CD14-positive monocyte (primary cell): ENCODE measurements at regions not wholly inside any gene's neighbourhood (a gene's known extent, or its start where the extent isn't known, plus 50 kb on each side); places are given as distances from the start of the nearest gene placed in this dataset.

Experiments used
- DNase-seq, 3 donors: peaks; one replicate each; pipeline ENCODE4 v3.0.0-alpha.2; 2011 to 2022
- H2AFZ ChIP-seq: 2 replicates; pipeline ENCODE4 v1.6.0; 2012; ENCODE audit warnings: mild to moderate bottlenecking, low read depth, low read length, inconsistent platforms; ENCODE audit not compliant: insufficient read depth, poor library complexity, severe bottlenecking
- H3K27ac ChIP-seq, 2 donors: 1 replicate in 1 of 2; 2 replicates in 1 of 2; pipeline ENCODE4 v1.5.1; 2012 to 2013; ENCODE audit warnings: low read length in 2 of 2, control low read depth in 1 of 2, inconsistent platforms in 1 of 2, low read depth in 1 of 2, mild to moderate bottlenecking in 1 of 2
- H3K27me3 ChIP-seq, 2 donors: one replicate each; pipeline versions ENCODE4 v1.6.0 to v1.6.1; 2011 to 2013; ENCODE audit warnings: low read length in 2 of 2; ENCODE audit not compliant: control insufficient read depth in 2 of 2, insufficient read depth in 2 of 2
- H3K36me3 ChIP-seq, 2 donors: replicated peaks in 1 of 2; 1 replicate in 1 of 2; 2 replicates in 1 of 2; pipeline versions ENCODE4 v1.5.1 to v1.6.1; 2012 to 2013; ENCODE audit warnings: low read length in 2 of 2, control low read depth in 1 of 2, inconsistent platforms in 1 of 2, mild to moderate bottlenecking in 1 of 2; ENCODE audit not compliant: insufficient read depth in 2 of 2, control insufficient read depth in 1 of 2
- H3K4me1 ChIP-seq, 2 donors: 1 replicate in 1 of 2; 2 replicates in 1 of 2; pipeline versions ENCODE4 v1.5.1 to v1.6.1; 2012 to 2013; ENCODE audit warnings: low read length in 2 of 2, control low read depth in 1 of 2, inconsistent platforms in 1 of 2, mild to moderate bottlenecking in 1 of 2, moderate library complexity in 1 of 2; ENCODE audit not compliant: insufficient read depth in 2 of 2, control insufficient read depth in 1 of 2
- H3K4me2 ChIP-seq: replicated peaks from 2 replicates; pipeline ENCODE3; 2012; ENCODE audit warnings: low read length, moderate library complexity, mild to moderate bottlenecking; ENCODE audit not compliant: poor library complexity, severe bottlenecking; ENCODE audit errors: extremely low read depth
- H3K4me3 ChIP-seq, 3 experiments: fragments of 200-600 bp in 1 of 3; sonication (generic) in 1 of 3; replicated peaks in 1 of 3; 1 replicate in 2 of 3; 2 replicates in 1 of 3; pipeline ENCODE4 v1.5.1; 2011 to 2013; ENCODE audit warnings: low read length in 3 of 3, mild to moderate bottlenecking in 3 of 3, control low read depth in 2 of 3, low read depth in 2 of 3, inconsistent platforms in 1 of 3, moderate library complexity in 1 of 3
- H3K79me2 ChIP-seq: 2 replicates; pipeline ENCODE4 v1.6.0; 2012; ENCODE audit warnings: mild to moderate bottlenecking, control low read depth, inconsistent platforms, low read length, moderate library complexity; ENCODE audit not compliant: insufficient read depth
- H3K9ac ChIP-seq: 2 replicates; pipeline ENCODE4 v1.6.0; 2017; ENCODE audit warnings: low read length, mild to moderate bottlenecking; ENCODE audit not compliant: insufficient read depth, poor library complexity, severe bottlenecking
- H3K9me3 ChIP-seq, 2 donors: replicated peaks in 1 of 2; 1 replicate in 1 of 2; 2 replicates in 1 of 2; pipeline versions ENCODE4 v1.5.1 to v1.6.1; 2012 to 2013; ENCODE audit warnings: low read length in 2 of 2, control low read depth in 1 of 2; ENCODE audit not compliant: control insufficient read depth in 1 of 2, insufficient read depth in 1 of 2
- H4K20me1 ChIP-seq: 2 replicates; pipeline ENCODE4 v1.6.0; 2012; ENCODE audit warnings: mild to moderate bottlenecking, low read length, control low read depth, moderate library complexity; ENCODE audit not compliant: insufficient read depth
- H3K27ac Mint-ChIP-seq, 7 donors: one replicate each; pipeline ENCODE4 v1.8.0; 2020; ENCODE audit warnings: mild to moderate bottlenecking in 7 of 7, mixed read lengths in 7 of 7, moderate library complexity in 6 of 7, inconsistent platforms in 2 of 7
- H3K27me3 Mint-ChIP-seq, 3 donors: one replicate each; pipeline ENCODE4 v1.8.0; 2021 to 2022; ENCODE audit warnings: low read depth in 3 of 3, mild to moderate bottlenecking in 3 of 3, mixed read lengths in 3 of 3, moderate library complexity in 3 of 3, inconsistent platforms in 1 of 3
- H3K36me3 Mint-ChIP-seq, 2 donors: one replicate each; pipeline ENCODE4 v1.8.0; 2020; ENCODE audit warnings: mixed read lengths in 2 of 2, inconsistent platforms in 1 of 2, mild to moderate bottlenecking in 1 of 2
- H3K4me1 Mint-ChIP-seq: one replicate; pipeline ENCODE4 v1.8.0; 2020; ENCODE audit warnings: mild to moderate bottlenecking, mixed read lengths
- H3K4me3 Mint-ChIP-seq, 2 donors: one replicate each; pipeline ENCODE4 v1.8.0; 2020; ENCODE audit warnings: mild to moderate bottlenecking in 2 of 2, mixed read lengths in 2 of 2, moderate library complexity in 1 of 2
- H3K9me3 Mint-ChIP-seq, 7 donors: one replicate each; pipeline ENCODE4 v1.8.0; 2020 to 2022; ENCODE audit warnings: mixed read lengths in 7 of 7, mild to moderate bottlenecking in 6 of 7, moderate library complexity in 6 of 7, inconsistent platforms in 2 of 7
- CTCF ChIP-seq: fragments of 200-600 bp; IDR thresholded peaks from one replicate; pipeline ENCODE4 v1.8.0; 2022; ENCODE audit warnings: antibody characterized with exemption, mild to moderate bottlenecking
- WGBS: methylation state at CpG from one replicate; pipeline ENCODE4 v1.1.5; 2013; ENCODE audit warnings: missing lambda C conversion rate; ENCODE audit not compliant: insufficient coverage; 5-methylcytosine and 5-hydroxymethylcytosine counted together
- intact Hi-C, 2 donors: fragments of 100-400 bp; cut with micrococcal nuclease; formaldehyde crosslinking; loops; one replicate each; pipeline versions ENCODE4 v1.15.0 to v1.15.1; 2023

DNA sequence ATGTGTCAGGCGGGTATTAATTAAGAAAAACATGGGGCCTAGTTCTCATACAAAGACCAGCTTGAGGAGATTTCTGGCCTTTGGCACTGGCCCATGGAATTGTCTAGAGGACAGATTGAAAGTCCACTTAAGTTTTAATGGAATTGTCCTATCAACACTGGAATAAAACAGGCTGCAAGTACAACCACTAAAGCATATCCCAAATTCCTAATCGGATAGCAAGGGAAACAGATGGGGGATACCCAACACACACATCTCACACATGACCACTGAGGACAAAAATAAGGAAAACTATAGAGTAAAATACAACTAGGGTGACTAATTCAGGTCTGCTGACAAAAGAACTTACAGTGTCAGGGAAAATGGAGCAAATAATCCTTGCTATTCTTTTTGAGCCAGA, 167.8 kb downstream of the GASK1B start:
- Histone ChIP-seq H4K20me1 (no peaks in the 10 kb centered on the region), H3K4me1 (peaks cover 51 to 73% of the 10 kb centered on the region in 2 donors), H2AFZ (no peak overlapping the region), H3K27me3 (no peaks in the 10 kb centered on the region), H3K36me3 (no peaks in the 10 kb centered on the region), H3K9ac (no peak overlapping the region), H3K27ac (peak overlapping the region in 1 of 2 donors; percentile 84), H3K9me3 (no peaks in the 10 kb centered on the region), H3K4me2 (no peak overlapping the region), H3K79me2 (no peaks in the 10 kb centered on the region), H3K4me3 (no peak overlapping the region)
- Mint-ChIP-seq H3K4me3 (no peak overlapping the region), H3K4me1 (peaks cover 67% of the 10 kb centered on the region), H3K27ac (peak overlapping the region in 6 of 7 donors; percentile 27 to 90 (median 76)), H3K36me3 (peaks cover 1 to 4% of the 10 kb centered on the region in 2 donors), H3K27me3 (no peaks in the 10 kb centered on the region), H3K9me3 (peaks cover 0 to 6% (median 2%) of the 10 kb centered on the region in 7 donors)
- no peak for DNase-seq
- WGBS: no CpG with 5 or more reads among the region's 2 CpGs
- intact Hi-C loops: no loop called here
- no peak for TF ChIP-seq CTCF

DNA sequence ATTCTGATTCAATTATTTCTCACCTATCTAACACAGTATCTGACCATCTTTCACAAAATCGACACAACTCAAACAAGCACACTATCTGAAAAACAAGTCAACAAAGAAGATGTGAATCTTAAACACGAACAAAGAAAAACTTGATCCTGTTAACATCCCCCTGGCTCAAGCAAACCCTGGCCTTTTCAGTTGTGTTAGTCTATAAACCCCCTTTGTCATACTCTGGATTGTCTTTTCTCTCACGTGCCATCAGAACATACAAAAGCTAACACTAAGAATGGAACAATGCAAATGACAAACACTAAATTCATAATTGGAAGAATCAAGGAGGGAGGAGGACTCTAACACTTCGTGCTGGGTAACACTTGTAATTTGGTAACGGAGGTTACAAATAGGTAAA, 168.7 kb downstream of the GASK1B start:
- peaks cover 1 to 4% of the 10 kb centered on the region in 2 donors for H3K36me3 Mint-ChIP-seq
- no peaks in the 10 kb centered on the region for H3K27me3 Mint-ChIP-seq
- intact Hi-C loops: no loop called here
- TF ChIP-seq CTCF: no peak
- Histone ChIP-seq H3K9ac (no peak overlapping the region), H4K20me1 (no peaks in the 10 kb centered on the region), H3K9me3 (no peaks in the 10 kb centered on the region), H3K4me2 (no peak overlapping the region), H3K36me3 (no peaks in the 10 kb centered on the region), H3K27me3 (no peaks in the 10 kb centered on the region), H3K4me3 (no peak overlapping the region), H3K4me1 (peaks cover 51 to 73% of the 10 kb centered on the region in 2 donors), H3K79me2 (no peaks in the 10 kb centered on the region), H3K27ac (peak overlapping the region in 1 of 2 donors; percentile 35), H2AFZ (peak overlapping the region; percentile 12)
- 93% methylated on average over 4 of the region's 5 CpGs for WGBS
- peaks cover 65% of the 10 kb centered on the region for H3K4me1 Mint-ChIP-seq
- peaks cover 0 to 6% (median 2%) of the 10 kb centered on the region in 7 donors for H3K9me3 Mint-ChIP-seq
- DNase-seq: no peak
- H3K27ac Mint-ChIP-seq: peak overlapping the region in 2 of 7 donors; percentile 27 to 62
- no peak overlapping the region for H3K4me3 Mint-ChIP-seq
